Stomach (tissue), 8 donors: ENCODE measurements at regions not wholly inside any gene's neighbourhood (a gene's known extent, or its start where the extent isn't known, plus 50 kb on each side); places are given as distances from the start of the nearest gene placed in this dataset.

ENCODE experiments used
- DNase-seq, 2 donors: peaks; one replicate each; pipeline versions ENCODE4 v3.0.0 to v3.0.0-alpha.2; 2013 to 2019
- H3K27ac ChIP-seq, 5 donors: fragments of 200-600 bp in 4 of 5; sonication (generic) in 4 of 5; one replicate each; pipeline ENCODE4 v1.5.1; 2013 to 2019; ENCODE audit warnings: mild to moderate bottlenecking in 1 of 5, moderate library complexity in 1 of 5
- H3K27me3 ChIP-seq, 3 donors: fragments of 200-600 bp; sonication (generic); one replicate each; pipeline ENCODE4 v1.5.1; 2017 to 2019; ENCODE audit warnings: mixed run types in 1 of 3
- H3K36me3 ChIP-seq, 4 donors: fragments of 200-600 bp; sonication (generic); 1 replicate in 3 of 4; 2 replicates in 1 of 4; pipeline ENCODE4 v1.5.1; 2016 to 2019
- H3K4me1 ChIP-seq, 4 donors: fragments of 200-600 bp; sonication (generic); one replicate each; pipeline ENCODE4 v1.5.1; 2016 to 2019
- H3K4me3 ChIP-seq, 4 donors: fragments of 200-600 bp; sonication (generic) in 3 of 4; one replicate each; pipeline ENCODE4 v1.5.1; 2016 to 2019; ENCODE audit warnings: mild to moderate bottlenecking in 1 of 4
- H3K9me3 ChIP-seq, 4 donors: fragments of 200-600 bp; sonication (generic); one replicate each; pipeline ENCODE4 v1.5.1; 2016 to 2019
- CTCF ChIP-seq, 7 experiments: fragments of 450-650 bp in 4 of 7; fragments of 200-600 bp in 3 of 7; sonication (generic) in 3 of 7; IDR thresholded peaks; one replicate each; pipeline ENCODE4 v1.5.1; 2016 to 2019; ENCODE audit warnings: antibody characterized with exemption in 7 of 7, control low read depth in 2 of 7, mild to moderate bottlenecking in 1 of 7
- EP300 ChIP-seq: sonication (generic); formaldehyde crosslinking; IDR thresholded peaks from one replicate; pipeline ENCODE4 v1.6.1; 2017; ENCODE audit warnings: antibody characterized with exemption
- POLR2A ChIP-seq, 4 donors: fragments of 450-650 bp; IDR thresholded peaks; one replicate each; pipeline ENCODE4 v1.6.1; 2016; ENCODE audit warnings: antibody characterized with exemption in 4 of 4, control low read depth in 2 of 4, mild to moderate bottlenecking in 1 of 4, moderate library complexity in 1 of 4
- POLR2AphosphoS5 ChIP-seq, 3 donors: sonication (generic); formaldehyde crosslinking; IDR thresholded peaks; one replicate each; pipeline ENCODE4 v1.6.1; 2016; ENCODE audit warnings: antibody characterized with exemption in 3 of 3
- WGBS, 5 donors: extraction: QIAGEN DNeasy Blood & Tissue Kit in 3 of 5; methylation state at CpG; one replicate each; pipeline versions ENCODE4 v1.1.5 to v1.1.7; 2013 to 2018; 5-methylcytosine and 5-hydroxymethylcytosine counted together
- intact Hi-C: fragments of 100-400 bp; cut with DNase I; formaldehyde crosslinking; loops from one replicate; pipeline ENCODE4 v1.15.1; 2023; ENCODE audit warnings: low total_unique reads
- donor health status: healthy with polysubstance abuse.
- donor health status: Bipolar disorder and iron deficiency.
- donor health status: healthy.

GRCh38 chr16:50955311-50955710 is 195.8 kb downstream of the SALL1 start:
- no peaks in the 10 kb centered on the region for H3K4me1 ChIP-seq
- 36 to 71% (median 51%) methylated on average over 2 of the region's 2 CpGs for WGBS, 5 donors
- intact Hi-C loops = no loop called here
- no peaks in the 10 kb centered on the region for H3K9me3 ChIP-seq
- H3K4me3 ChIP-seq = no peak overlapping the region
- TF ChIP-seq POLR2AphosphoS5 (IDR thresholded peaks at IDR 0.05) (no peak), POLR2A (IDR thresholded peaks at IDR 0.05) (no peak), CTCF (IDR thresholded peaks at IDR 0.05) (no peak), EP300 (no peak)
- peaks cover 0 to 13% (median 0%) of the 10 kb centered on the region in 3 donors for H3K27me3 ChIP-seq
- no peaks in the 10 kb centered on the region for H3K36me3 ChIP-seq
- no peak for DNase-seq
- H3K27ac ChIP-seq = no peak overlapping the region

GRCh38 chr16:50954469-50954868 is 196.6 kb downstream of the SALL1 start:
- H3K36me3 ChIP-seq = no peaks in the 10 kb centered on the region
- H3K4me3 ChIP-seq = no peak overlapping the region
- H3K9me3 ChIP-seq = no peaks in the 10 kb centered on the region
- peaks cover 0 to 17% (median 0%) of the 10 kb centered on the region in 3 donors for H3K27me3 ChIP-seq
- intact Hi-C loops = no loop called here
- 57 to 74% (median 68%) methylated on average over 9 of the region's 9 CpGs for WGBS, 5 donors
- TF ChIP-seq POLR2A (IDR thresholded peaks at IDR 0.05) (no peak), POLR2AphosphoS5 (IDR thresholded peaks at IDR 0.05) (no peak), CTCF (IDR thresholded peaks at IDR 0.05) (no peak), EP300 (no peak)
- H3K27ac ChIP-seq = no peak overlapping the region
- DNase-seq = no peak
- no peaks in the 10 kb centered on the region for H3K4me1 ChIP-seq

GRCh38 chr16:50953290-50953689 is 197.8 kb downstream of the SALL1 start:
- no peak overlapping the region for H3K4me3 ChIP-seq
- intact Hi-C loops = no loop called here
- no peak for DNase-seq
- no peak overlapping the region for H3K27ac ChIP-seq
- H3K4me1 ChIP-seq = no peaks in the 10 kb centered on the region
- H3K9me3 ChIP-seq = no peaks in the 10 kb centered on the region
- WGBS, 5 donors = 84 to 92% (median 88%) methylated on average over 2 of the region's 2 CpGs
- no peaks in the 10 kb centered on the region for H3K36me3 ChIP-seq
- H3K27me3 ChIP-seq = peaks cover 0 to 17% (median 0%) of the 10 kb centered on the region in 3 donors
- TF ChIP-seq CTCF (IDR thresholded peaks at IDR 0.05) (no peak), EP300 (no peak), POLR2A (IDR thresholded peaks at IDR 0.05) (no peak), POLR2AphosphoS5 (IDR thresholded peaks at IDR 0.05) (no peak)

- TF ChIP-seq POLR2A (IDR thresholded peaks at IDR 0.05) (no peak), CTCF (IDR thresholded peaks at IDR 0.05) (no peak), POLR2AphosphoS5 (IDR thresholded peaks at IDR 0.05) (no peak), EP300 (no peak)
- DNase-seq = no peak
- Histone ChIP-seq H3K4me3 (no peak overlapping the region), H3K4me1 (no peaks in the 10 kb centered on the region), H3K27me3 (peaks cover 0 to 17% (median 0%) of the 10 kb centered on the region in 3 donors), H3K36me3 (no peaks in the 10 kb centered on the region), H3K27ac (no peak overlapping the region), H3K9me3 (no peaks in the 10 kb centered on the region)
- 68 to 80% (median 78%) methylated on average over 3 of the region's 3 CpGs for WGBS, 5 donors
- intact Hi-C loops = no loop called here
Measured at GRCh38 chr16:50950955-50951354, 200.1 kb downstream of the SALL1 start.
